ENCODE measurements at regions not wholly inside any gene's neighbourhood (a gene's known extent, or its start where the extent isn't known, plus 50 kb on each side); places are given as distances from the start of the nearest gene placed in this dataset.

DNA sequence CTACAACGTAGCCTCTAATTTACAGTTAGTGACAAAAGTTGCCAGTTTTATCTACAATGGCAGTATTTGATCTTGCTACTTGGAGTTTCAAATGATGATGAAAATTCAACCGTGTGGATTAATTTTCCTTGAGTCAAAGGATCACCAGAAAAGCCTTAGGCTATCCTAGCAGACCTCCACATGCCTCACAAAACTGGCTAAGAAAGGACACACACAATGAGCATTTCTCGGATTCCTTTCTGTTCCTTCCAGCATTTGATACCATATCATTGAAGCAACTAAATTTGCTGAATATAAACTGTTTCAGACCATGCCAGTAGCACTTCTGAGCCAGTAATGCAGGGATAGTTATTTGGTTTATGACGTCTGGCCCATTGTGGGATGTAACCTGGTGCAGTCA, 587.4 kb upstream of the MDFIC2 start:
- DNase-seq (ENCODE audit: low read depth): no peak
- H3K36me3 ChIP-seq (ENCODE audit: control insufficient read depth, insufficient read depth, low read length): no peaks in the 10 kb centered on the region
- TF ChIP-seq, protein P1, sequence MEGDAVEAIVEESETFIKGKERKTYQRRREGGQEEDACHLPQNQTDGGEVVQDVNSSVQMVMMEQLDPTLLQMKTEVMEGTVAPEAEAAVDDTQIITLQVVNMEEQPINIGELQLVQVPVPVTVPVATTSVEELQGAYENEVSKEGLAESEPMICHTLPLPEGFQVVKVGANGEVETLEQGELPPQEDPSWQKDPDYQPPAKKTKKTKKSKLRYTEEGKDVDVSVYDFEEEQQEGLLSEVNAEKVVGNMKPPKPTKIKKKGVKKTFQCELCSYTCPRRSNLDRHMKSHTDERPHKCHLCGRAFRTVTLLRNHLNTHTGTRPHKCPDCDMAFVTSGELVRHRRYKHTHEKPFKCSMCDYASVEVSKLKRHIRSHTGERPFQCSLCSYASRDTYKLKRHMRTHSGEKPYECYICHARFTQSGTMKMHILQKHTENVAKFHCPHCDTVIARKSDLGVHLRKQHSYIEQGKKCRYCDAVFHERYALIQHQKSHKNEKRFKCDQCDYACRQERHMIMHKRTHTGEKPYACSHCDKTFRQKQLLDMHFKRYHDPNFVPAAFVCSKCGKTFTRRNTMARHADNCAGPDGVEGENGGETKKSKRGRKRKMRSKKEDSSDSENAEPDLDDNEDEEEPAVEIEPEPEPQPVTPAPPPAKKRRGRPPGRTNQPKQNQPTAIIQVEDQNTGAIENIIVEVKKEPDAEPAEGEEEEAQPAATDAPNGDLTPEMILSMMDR (IDR thresholded peaks at IDR 0.05; ENCODE audit: insufficient read depth, low read length, poor library complexity, severe bottlenecking): no peak
- no peaks in the 10 kb centered on the region for H3K27me3 ChIP-seq (ENCODE audit: control insufficient read depth, insufficient read depth, low read length)
- no peak overlapping the region for H3K4me3 ChIP-seq (ENCODE audit: low read depth, low read length)

DNA sequence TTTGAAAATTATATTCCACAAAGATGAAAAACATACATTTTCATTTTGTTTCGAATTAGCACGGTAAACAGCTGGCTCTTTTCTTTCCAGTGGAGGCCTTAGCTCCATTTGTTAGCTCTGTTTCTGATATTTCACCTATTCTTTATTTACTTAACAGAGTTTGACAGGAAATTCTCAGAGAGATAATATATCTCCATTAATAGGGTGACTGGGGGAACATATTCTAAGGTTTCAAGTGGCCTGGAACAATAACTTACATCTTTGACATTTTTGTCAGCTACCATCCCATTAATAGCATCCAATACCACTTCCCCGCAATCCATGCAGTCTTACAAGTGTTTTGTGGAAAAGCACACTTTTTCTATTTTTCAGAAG, 577.6 kb upstream of the MDFIC2 start:
- no peak overlapping the region for H3K4me3 ChIP-seq (ENCODE audit: low read depth, low read length)
- DNase-seq (ENCODE audit: low read depth): no peak
- TF ChIP-seq, protein P1 (IDR thresholded peaks at IDR 0.05; ENCODE audit: insufficient read depth, low read length, poor library complexity, severe bottlenecking): no peak
- H3K36me3 ChIP-seq (ENCODE audit: control insufficient read depth, insufficient read depth, low read length): no peaks in the 10 kb centered on the region
- no peaks in the 10 kb centered on the region for H3K27me3 ChIP-seq (ENCODE audit: control insufficient read depth, insufficient read depth, low read length)

DNA sequence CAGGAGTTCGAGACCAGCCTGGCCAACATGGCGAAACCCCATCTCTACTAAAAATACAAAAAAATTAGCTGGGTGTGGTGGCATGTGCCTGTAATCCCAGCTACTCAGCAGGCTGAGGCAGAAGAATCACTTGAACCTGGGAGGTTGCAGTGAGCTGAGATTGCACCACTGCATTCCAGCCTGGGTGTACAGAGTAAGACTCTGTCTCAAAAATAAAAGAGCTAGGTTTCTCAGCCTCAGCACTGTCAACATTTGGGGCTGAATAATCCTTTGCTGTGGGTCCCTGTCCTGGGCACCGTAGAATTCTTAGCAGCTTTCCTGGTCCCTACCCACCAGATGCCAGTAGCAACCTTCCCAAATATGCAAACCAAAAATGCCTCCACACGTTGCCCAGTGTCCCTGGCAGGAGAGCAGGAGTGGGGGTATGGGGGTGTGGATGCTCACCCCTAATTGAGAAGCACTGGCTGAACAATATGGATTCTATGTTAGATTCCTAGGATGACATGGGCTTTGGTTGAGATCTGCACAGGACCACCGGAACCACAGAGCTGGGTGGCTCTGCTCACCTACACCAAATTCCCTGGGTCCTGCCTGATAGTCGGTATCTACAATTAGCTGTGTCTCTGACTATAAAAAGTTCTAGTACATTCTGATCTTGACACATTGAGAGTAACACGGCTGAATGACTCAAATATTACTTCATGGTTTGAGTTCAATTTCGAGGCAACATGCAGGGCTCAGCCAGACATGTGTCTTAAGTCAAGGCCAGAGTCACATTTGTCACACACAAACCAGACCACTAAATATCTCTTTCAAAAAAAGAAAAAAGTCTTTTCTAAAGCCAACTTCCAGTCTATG, 577.0 kb upstream of the MDFIC2 start:
- Histone ChIP-seq H3K4me3 (ENCODE audit: low read depth, low read length) (no peak overlapping the region), H3K36me3 (ENCODE audit: control insufficient read depth, insufficient read depth, low read length) (no peaks in the 10 kb centered on the region), H3K27me3 (ENCODE audit: control insufficient read depth, insufficient read depth, low read length) (no peaks in the 10 kb centered on the region)
- DNase-seq (ENCODE audit: low read depth): no peak
- TF ChIP-seq, protein P1 (IDR thresholded peaks at IDR 0.05; ENCODE audit: insufficient read depth, low read length, poor library complexity, severe bottlenecking): no peak

DNA sequence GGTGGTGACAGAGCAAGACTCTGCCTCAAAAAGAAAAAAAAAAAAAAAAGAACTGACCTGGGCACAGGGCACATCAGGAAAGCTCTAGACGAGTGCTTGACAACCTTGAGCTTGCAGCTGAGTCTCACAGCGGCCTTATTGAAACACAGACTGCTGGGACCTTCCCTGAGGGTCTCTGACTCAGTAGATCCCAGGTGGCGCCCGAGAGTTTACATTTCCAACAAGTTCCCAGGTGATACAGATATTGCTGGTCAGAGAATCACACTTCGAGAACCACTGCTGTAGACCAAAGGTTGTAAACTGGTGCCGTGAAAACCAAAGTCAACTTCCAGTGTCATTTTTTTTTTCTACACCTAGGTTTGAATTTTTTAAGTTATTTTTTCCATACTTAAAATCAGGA, 573.2 kb upstream of the MDFIC2 start:
- DNase-seq (ENCODE audit: low read depth): no peak
- no peak overlapping the region for H3K4me3 ChIP-seq (ENCODE audit: low read depth, low read length)
- no peaks in the 10 kb centered on the region for H3K36me3 ChIP-seq (ENCODE audit: control insufficient read depth, insufficient read depth, low read length)
- no peaks in the 10 kb centered on the region for H3K27me3 ChIP-seq (ENCODE audit: control insufficient read depth, insufficient read depth, low read length)
- TF ChIP-seq, protein P1 (IDR thresholded peaks at IDR 0.05; ENCODE audit: insufficient read depth, low read length, poor library complexity, severe bottlenecking): no peak

DNA sequence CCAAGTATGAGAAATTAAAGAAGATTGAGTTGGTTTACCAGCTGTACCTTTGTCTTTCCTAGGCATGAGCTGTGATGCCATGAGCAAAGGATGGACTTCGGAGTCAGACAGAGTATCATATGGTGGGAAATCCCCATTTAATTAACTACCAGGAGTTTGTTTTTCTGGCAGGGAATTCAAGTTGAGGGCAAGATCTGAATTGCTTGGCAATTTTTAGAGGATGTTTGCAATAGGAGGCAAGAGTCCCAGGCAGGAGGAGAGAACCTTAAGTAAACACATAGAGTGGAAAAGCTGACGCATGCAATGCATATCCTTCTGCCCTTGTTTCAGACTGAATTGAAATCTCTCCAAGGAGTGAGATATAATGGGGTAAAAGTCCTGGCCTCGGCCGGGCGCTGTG, 569.7 kb upstream of the MDFIC2 start:
- no peak for DNase-seq (ENCODE audit: low read depth)
- TF ChIP-seq, protein P1 (IDR thresholded peaks at IDR 0.05; ENCODE audit: insufficient read depth, low read length, poor library complexity, severe bottlenecking): no peak
- H3K4me3 ChIP-seq (ENCODE audit: low read depth, low read length): no peak overlapping the region
- H3K27me3 ChIP-seq (ENCODE audit: control insufficient read depth, insufficient read depth, low read length): no peaks in the 10 kb centered on the region
- no peaks in the 10 kb centered on the region for H3K36me3 ChIP-seq (ENCODE audit: control insufficient read depth, insufficient read depth, low read length)

DNA sequence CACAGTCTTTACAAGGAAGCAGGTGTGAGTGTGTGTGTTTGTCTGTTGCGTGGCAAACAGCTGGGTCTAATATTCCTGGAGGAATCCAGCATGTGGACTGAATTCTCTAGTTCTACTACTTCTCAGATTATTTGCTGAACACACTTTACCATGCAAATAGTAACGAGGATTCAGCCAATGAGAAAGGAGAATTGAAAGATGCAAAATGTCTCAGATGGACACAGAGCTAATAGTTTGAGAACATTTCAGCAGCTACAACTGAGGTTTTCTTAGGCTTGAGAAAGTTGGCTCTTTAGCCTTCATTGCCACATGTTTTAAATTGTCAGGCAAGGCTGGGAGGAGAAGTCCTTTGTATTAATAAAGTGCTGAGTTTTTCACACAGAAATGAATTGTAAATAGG, 568.0 kb upstream of the MDFIC2 start:
- H3K36me3 ChIP-seq (ENCODE audit: control insufficient read depth, insufficient read depth, low read length): no peaks in the 10 kb centered on the region
- TF ChIP-seq, protein P1 (IDR thresholded peaks at IDR 0.05; ENCODE audit: insufficient read depth, low read length, poor library complexity, severe bottlenecking): no peak
- no peaks in the 10 kb centered on the region for H3K27me3 ChIP-seq (ENCODE audit: control insufficient read depth, insufficient read depth, low read length)
- no peak overlapping the region for H3K4me3 ChIP-seq (ENCODE audit: low read depth, low read length)
- no peak for DNase-seq (ENCODE audit: low read depth)
